Upper lobe of left lung (tissue), 4 donors: ENCODE measurements at regions not wholly inside any gene's neighbourhood (a gene's known extent, or its start where the extent isn't known, plus 50 kb on each side); places are given as distances from the start of the nearest gene placed in this dataset.

Experiments used
- EP300 ChIP-seq, 4 donors: sonication (generic); formaldehyde crosslinking; IDR thresholded peaks; one replicate each; pipeline ENCODE4 v1.5.1; 2017; ENCODE audit warnings: antibody characterized with exemption in 4 of 4, control low read depth in 2 of 4
- POLR2A ChIP-seq, 4 donors: fragments of 450-650 bp; IDR thresholded peaks; one replicate each; pipeline ENCODE4 v1.5.1; 2016 to 2017; ENCODE audit warnings: antibody characterized with exemption in 4 of 4, mild to moderate bottlenecking in 2 of 4
- POLR2AphosphoS5 ChIP-seq, 2 donors: sonication (generic); formaldehyde crosslinking; IDR thresholded peaks; one replicate each; pipeline ENCODE4 v1.5.1; 2017; ENCODE audit warnings: antibody characterized with exemption in 2 of 2

DNA sequence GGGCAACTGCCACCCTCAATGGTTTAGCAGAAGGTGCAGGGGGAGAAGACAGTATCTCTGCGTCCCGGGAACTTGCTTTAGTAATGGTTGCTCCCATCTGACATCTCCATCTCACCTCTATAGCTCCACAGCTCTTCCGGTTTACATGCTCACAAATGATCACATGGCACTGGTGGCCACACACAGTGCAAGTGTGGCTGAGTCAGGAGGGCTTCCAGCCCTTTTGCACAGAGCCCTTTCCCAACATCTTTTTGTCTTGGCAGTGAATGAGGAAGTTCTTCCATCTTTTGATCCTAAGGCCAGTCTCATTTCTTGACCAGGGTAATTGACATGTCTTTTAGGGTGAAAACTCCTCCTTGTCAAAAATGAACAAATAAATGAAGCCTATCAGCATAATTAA lies 347.7 kb downstream of the LPIN1 start:
- TF ChIP-seq POLR2A (IDR thresholded peaks at IDR 0.05) (no peak), POLR2AphosphoS5 (IDR thresholded peaks at IDR 0.05) (no peak), EP300 (IDR thresholded peaks at IDR 0.05) (no peak)
